Suprapubic skin (tissue), 4 donors: ENCODE measurements at regions not wholly inside any gene's neighbourhood (a gene's known extent, or its start where the extent isn't known, plus 50 kb on each side); places are given as distances from the start of the nearest gene placed in this dataset.

Experiments used
- EP300 ChIP-seq: sonication (generic); formaldehyde crosslinking; IDR thresholded peaks from one replicate; pipeline ENCODE4 v1.6.1; 2017; ENCODE audit warnings: antibody characterized with exemption
- POLR2A ChIP-seq, 2 donors: fragments of 450-650 bp; IDR thresholded peaks; one replicate each; pipeline ENCODE4 v1.6.1; 2017; ENCODE audit warnings: antibody characterized with exemption in 2 of 2, mild to moderate bottlenecking in 2 of 2, moderate library complexity in 2 of 2
- POLR2AphosphoS5 ChIP-seq, 3 donors: sonication (generic); formaldehyde crosslinking; IDR thresholded peaks; one replicate each; pipeline ENCODE4 v1.6.1; 2017; ENCODE audit warnings: antibody characterized with exemption in 3 of 3
- TF ChIP-seq, protein P1 (sequence below), 2 donors: fragments of 200-600 bp in 1 of 2; fragments of 450-650 bp in 1 of 2; sonication (generic) in 1 of 2; IDR thresholded peaks; one replicate each; pipeline ENCODE4 v1.5.1; 2016 to 2019; ENCODE audit warnings: antibody characterized with exemption in 2 of 2, mild to moderate bottlenecking in 1 of 2, moderate library complexity in 1 of 2

GRCh38 chr2:176725873-176726645, 456.8 kb downstream of the MTX2 start:
- TF ChIP-seq POLR2A (IDR thresholded peaks at IDR 0.05) (no peak), EP300 (no peak), POLR2AphosphoS5 (IDR thresholded peaks at IDR 0.05) (no peak)
- TF ChIP-seq, protein P1, sequence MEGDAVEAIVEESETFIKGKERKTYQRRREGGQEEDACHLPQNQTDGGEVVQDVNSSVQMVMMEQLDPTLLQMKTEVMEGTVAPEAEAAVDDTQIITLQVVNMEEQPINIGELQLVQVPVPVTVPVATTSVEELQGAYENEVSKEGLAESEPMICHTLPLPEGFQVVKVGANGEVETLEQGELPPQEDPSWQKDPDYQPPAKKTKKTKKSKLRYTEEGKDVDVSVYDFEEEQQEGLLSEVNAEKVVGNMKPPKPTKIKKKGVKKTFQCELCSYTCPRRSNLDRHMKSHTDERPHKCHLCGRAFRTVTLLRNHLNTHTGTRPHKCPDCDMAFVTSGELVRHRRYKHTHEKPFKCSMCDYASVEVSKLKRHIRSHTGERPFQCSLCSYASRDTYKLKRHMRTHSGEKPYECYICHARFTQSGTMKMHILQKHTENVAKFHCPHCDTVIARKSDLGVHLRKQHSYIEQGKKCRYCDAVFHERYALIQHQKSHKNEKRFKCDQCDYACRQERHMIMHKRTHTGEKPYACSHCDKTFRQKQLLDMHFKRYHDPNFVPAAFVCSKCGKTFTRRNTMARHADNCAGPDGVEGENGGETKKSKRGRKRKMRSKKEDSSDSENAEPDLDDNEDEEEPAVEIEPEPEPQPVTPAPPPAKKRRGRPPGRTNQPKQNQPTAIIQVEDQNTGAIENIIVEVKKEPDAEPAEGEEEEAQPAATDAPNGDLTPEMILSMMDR (IDR thresholded peaks at IDR 0.05): no peak
